ENCODE measurements at regions not wholly inside any gene's neighbourhood (a gene's known extent, or its start where the extent isn't known, plus 50 kb on each side); places are given as distances from the start of the nearest gene placed in this dataset.

DNA sequence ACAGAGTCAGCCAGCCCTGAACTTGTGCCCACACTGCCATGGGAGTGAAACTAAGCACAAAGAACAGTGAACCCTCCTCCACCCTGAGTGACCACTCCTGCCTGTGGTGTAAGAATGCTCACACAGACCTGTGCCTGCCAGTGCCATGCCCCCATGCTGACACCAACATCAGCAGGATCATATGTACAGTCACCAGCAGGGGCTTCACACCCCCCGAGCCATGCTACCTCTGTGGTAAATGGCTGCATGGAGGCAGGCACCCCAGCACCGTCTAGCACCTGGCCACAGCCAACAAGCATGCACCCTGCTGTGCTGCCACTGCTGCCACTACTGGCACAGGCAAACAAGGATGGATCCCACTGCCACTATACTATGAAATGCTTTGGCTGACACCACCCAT is 344.4 kb upstream of the CCDC196 start:
- no peaks in the 10 kb centered on the region for H3K36me3 ChIP-seq (ENCODE audit: control insufficient read depth, insufficient read depth, low read length)
- DNase-seq (ENCODE audit: low read depth), result no peak
- no peak overlapping the region for H3K4me3 ChIP-seq (ENCODE audit: low read depth, low read length)
- TF ChIP-seq, protein P1, sequence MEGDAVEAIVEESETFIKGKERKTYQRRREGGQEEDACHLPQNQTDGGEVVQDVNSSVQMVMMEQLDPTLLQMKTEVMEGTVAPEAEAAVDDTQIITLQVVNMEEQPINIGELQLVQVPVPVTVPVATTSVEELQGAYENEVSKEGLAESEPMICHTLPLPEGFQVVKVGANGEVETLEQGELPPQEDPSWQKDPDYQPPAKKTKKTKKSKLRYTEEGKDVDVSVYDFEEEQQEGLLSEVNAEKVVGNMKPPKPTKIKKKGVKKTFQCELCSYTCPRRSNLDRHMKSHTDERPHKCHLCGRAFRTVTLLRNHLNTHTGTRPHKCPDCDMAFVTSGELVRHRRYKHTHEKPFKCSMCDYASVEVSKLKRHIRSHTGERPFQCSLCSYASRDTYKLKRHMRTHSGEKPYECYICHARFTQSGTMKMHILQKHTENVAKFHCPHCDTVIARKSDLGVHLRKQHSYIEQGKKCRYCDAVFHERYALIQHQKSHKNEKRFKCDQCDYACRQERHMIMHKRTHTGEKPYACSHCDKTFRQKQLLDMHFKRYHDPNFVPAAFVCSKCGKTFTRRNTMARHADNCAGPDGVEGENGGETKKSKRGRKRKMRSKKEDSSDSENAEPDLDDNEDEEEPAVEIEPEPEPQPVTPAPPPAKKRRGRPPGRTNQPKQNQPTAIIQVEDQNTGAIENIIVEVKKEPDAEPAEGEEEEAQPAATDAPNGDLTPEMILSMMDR (IDR thresholded peaks at IDR 0.05; ENCODE audit: insufficient read depth, low read length, severe bottlenecking), result no peak
- no peak for FAIRE-seq
- H3K27me3 ChIP-seq (ENCODE audit: control insufficient read depth, insufficient read depth, low read length), result no peaks in the 10 kb centered on the region

DNA sequence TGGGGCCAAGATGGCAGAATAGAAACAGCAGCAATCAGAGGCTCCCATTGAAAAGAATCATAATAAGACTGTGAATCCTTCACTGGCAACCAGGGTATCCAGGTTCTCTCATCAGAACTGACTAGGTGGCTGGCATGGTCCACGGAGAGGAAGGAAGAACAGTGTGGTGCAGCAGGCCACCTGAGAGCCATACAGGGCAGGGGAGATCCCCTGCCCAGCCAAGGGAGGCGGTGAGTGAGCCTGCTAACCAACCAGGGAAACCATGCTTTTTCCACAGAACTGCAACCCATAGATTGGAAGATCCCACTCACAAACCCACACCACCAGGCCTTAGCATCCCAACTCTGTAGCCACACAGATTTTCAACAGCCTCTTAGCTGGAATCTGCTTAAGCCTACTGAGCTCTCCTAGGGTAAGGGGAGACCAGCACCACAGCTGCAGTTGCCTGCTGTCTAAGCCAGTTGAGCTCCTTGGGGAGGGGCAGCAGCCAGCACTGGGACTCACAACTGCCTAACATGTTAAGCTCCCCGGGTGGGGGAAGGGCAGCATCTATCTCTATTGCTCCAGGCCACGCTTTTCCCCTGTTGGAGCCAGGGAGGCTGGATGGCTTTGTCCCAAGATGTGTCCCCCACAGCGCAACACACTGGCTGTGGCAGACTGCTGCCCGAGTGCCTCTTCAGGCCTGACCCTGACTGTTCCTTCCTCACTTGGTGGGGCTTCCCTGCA is 342.6 kb upstream of the CCDC196 start:
- Histone ChIP-seq H3K27me3 (ENCODE audit: control insufficient read depth, insufficient read depth, low read length) (no peaks in the 10 kb centered on the region), H3K36me3 (ENCODE audit: control insufficient read depth, insufficient read depth, low read length) (no peaks in the 10 kb centered on the region), H3K4me3 (ENCODE audit: low read depth, low read length) (no peak overlapping the region)
- DNase-seq (ENCODE audit: low read depth) (no peak), FAIRE-seq (no peak)
- TF ChIP-seq, protein P1 (IDR thresholded peaks at IDR 0.05; ENCODE audit: insufficient read depth, low read length, severe bottlenecking), result no peak

GRCh38 chr14:66152302-66152701 is 333.9 kb upstream of the CCDC196 start:
- Histone ChIP-seq H3K4me3 (ENCODE audit: low read depth, low read length) (no peak overlapping the region), H3K36me3 (ENCODE audit: control insufficient read depth, insufficient read depth, low read length) (no peaks in the 10 kb centered on the region), H3K27me3 (ENCODE audit: control insufficient read depth, insufficient read depth, low read length) (no peaks in the 10 kb centered on the region)
- DNase-seq (ENCODE audit: low read depth) (no peak), FAIRE-seq (no peak)
- TF ChIP-seq, protein P1 (IDR thresholded peaks at IDR 0.05; ENCODE audit: insufficient read depth, low read length, severe bottlenecking), result no peak

DNA sequence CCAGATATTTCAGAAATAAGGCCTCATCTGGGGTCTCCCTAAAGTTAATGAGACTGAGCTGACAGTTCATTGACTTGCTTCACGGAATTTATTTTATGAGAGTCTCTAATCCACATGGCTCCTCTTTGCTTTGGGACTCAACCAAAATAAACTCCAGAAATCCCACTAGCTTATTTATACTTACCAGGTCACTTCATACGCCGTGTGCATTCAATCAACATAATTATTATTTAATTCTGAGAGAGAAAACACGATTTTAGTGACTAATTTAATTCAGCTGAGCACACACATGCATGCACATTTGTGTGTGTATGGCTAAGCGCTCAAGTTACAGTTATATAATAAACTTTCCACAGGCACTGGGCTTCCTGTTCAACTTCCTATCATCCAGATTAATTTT is 333.4 kb upstream of the CCDC196 start:
- H3K4me3 ChIP-seq (ENCODE audit: low read depth, low read length), result no peak overlapping the region
- no peak for DNase-seq (ENCODE audit: low read depth)
- TF ChIP-seq, protein P1 (IDR thresholded peaks at IDR 0.05; ENCODE audit: insufficient read depth, low read length, severe bottlenecking), result no peak
- no peaks in the 10 kb centered on the region for H3K36me3 ChIP-seq (ENCODE audit: control insufficient read depth, insufficient read depth, low read length)
- no peak for FAIRE-seq
- no peaks in the 10 kb centered on the region for H3K27me3 ChIP-seq (ENCODE audit: control insufficient read depth, insufficient read depth, low read length)

GRCh38 chr14:66163023-66163422 is 323.1 kb upstream of the CCDC196 start:
- TF ChIP-seq, protein P1 (IDR thresholded peaks at IDR 0.05; ENCODE audit: insufficient read depth, low read length, severe bottlenecking), result no peak
- FAIRE-seq (no peak), DNase-seq (ENCODE audit: low read depth) (peak; percentile 5)
- Histone ChIP-seq H3K27me3 (ENCODE audit: control insufficient read depth, insufficient read depth, low read length) (no peaks in the 10 kb centered on the region), H3K4me3 (ENCODE audit: low read depth, low read length) (no peak overlapping the region), H3K36me3 (ENCODE audit: control insufficient read depth, insufficient read depth, low read length) (no peaks in the 10 kb centered on the region)

DNA sequence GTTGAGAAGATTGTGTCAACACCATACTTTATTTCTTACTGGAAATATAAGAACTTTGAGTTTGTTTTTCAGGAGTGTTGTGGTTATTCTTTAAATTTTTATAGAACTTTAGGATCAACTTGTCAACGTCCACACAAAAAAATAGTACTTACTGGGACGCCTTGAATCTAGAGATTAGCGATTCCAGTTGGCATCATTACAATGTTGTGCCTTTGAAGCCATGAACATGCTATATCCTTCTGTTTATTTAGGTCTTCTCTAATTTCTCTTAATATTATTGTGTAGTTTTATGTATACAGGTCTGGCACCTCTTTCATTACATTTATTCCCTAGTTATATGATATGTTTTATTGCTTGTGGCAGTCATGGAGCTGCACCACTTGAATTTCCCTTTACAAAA is 320.8 kb upstream of the CCDC196 start:
- FAIRE-seq (no peak), DNase-seq (ENCODE audit: low read depth) (no peak)
- TF ChIP-seq, protein P1 (IDR thresholded peaks at IDR 0.05; ENCODE audit: insufficient read depth, low read length, severe bottlenecking), result no peak
- H3K27me3 ChIP-seq (ENCODE audit: control insufficient read depth, insufficient read depth, low read length), result no peaks in the 10 kb centered on the region
- no peak overlapping the region for H3K4me3 ChIP-seq (ENCODE audit: low read depth, low read length)
- H3K36me3 ChIP-seq (ENCODE audit: control insufficient read depth, insufficient read depth, low read length), result no peaks in the 10 kb centered on the region

Data from bronchial epithelial cell (primary cell).